GM12878 (cell line): ENCODE measurements at regions not wholly inside any gene's neighbourhood (a gene's known extent, or its start where the extent isn't known, plus 50 kb on each side); places are given as distances from the start of the nearest gene placed in this dataset.

Experiments
- ATAC-seq: fragments of 200-7000 bp; cut with Tn5 transposase; 3 replicates; pipeline ENCODE4 v1.9.1; 2020; ENCODE audit warnings: mild to moderate bottlenecking, moderate library complexity
- BruUV-seq: library from RNA; stranded (reverse); fragments of 400-500 nt; replicated peaks from 2 replicates; lab custom pipeline; 2021; lab: Mats Ljungman, UMichigan
- CTCF ChIA-PET: fragments of 300-600 bp; sonication (Branson Sonifier 250); formaldehyde crosslinking; extraction: SDS; loops from one replicate; lab custom pipeline; 2021; ENCODE audit warnings: inconsistent platforms; lab: Yijun Ruan, JAX
- POLR2A ChIA-PET: fragments of 350-600 bp; formaldehyde crosslinking; extraction: SDS; loops from one replicate; lab custom pipeline; 2021; ENCODE audit warnings: inconsistent platforms; lab: Charles Lee
- RAD21 ChIA-PET: fragments of 300-600 bp; sonication (Branson Sonifier 250); formaldehyde crosslinking; loops from one replicate; lab custom pipeline; 2023; ENCODE audit warnings: antibody characterized with exemption; ENCODE audit not compliant: unreplicated experiment; lab: Charles Lee
- SMC1A ChIA-PET: fragments of 300-600 bp; sonication (Branson Sonifier 250); formaldehyde crosslinking; loops from one replicate; lab custom pipeline; 2023; ENCODE audit not compliant: unreplicated experiment, uncharacterized antibody; lab: Charles Lee
- DNase-seq: peaks from one replicate; pipeline ENCODE4 v3.0.0-alpha.2; 2011; ENCODE audit warnings: low read depth, low spot score
- FAIRE-seq: peaks from 3 replicates; lab custom pipeline; 2011; peaks lifted over from hg19 to GRCh38; lab: Jason Lieb, UNC
- H2AFZ ChIP-seq: 2 replicates; pipeline ENCODE4 v1.6.0; 2011; ENCODE audit warnings: low read depth, low read length, control low read depth; ENCODE audit not compliant: control insufficient read depth
- H3K27ac ChIP-seq: 2 replicates; pipeline ENCODE4 v1.5.1; 2011; ENCODE audit warnings: control low read depth; ENCODE audit not compliant: control insufficient read depth, insufficient read depth
- H3K27me3 ChIP-seq, 2 experiments: replicated peaks in 1 of 2; 2 replicates each; pipeline versions ENCODE4 v1.6.0 to v1.6.1; 2011; ENCODE audit warnings: low read length in 1 of 2; ENCODE audit not compliant: control insufficient read depth in 2 of 2, insufficient read depth in 2 of 2
- H3K36me3 ChIP-seq, 2 experiments: 2 replicates each; pipeline ENCODE4 v1.5.1; 2011; ENCODE audit warnings: low read length in 1 of 2; ENCODE audit not compliant: control insufficient read depth in 2 of 2, insufficient read depth in 2 of 2
- H3K4me1 ChIP-seq: 2 replicates; pipeline ENCODE4 v1.6.1; 2011; ENCODE audit warnings: mild to moderate bottlenecking, low read length, moderate library complexity, mixed read lengths; ENCODE audit not compliant: control insufficient read depth, insufficient read depth
- H3K4me2 ChIP-seq: 2 replicates; pipeline ENCODE4 v1.6.0; 2011; ENCODE audit warnings: control low read depth; ENCODE audit not compliant: control insufficient read depth, insufficient read depth
- H3K4me3 ChIP-seq: fragments of 200-600 bp; sonication (generic); 2 replicates; pipeline ENCODE4 v1.5.1; 2016
- H3K79me2 ChIP-seq: 2 replicates; pipeline ENCODE4 v1.6.0; 2011; ENCODE audit warnings: low read length; ENCODE audit not compliant: control insufficient read depth, insufficient read depth
- H3K9ac ChIP-seq: 2 replicates; pipeline ENCODE4 v1.8.0; 2011; ENCODE audit warnings: low read length, control low read depth, mixed read lengths; ENCODE audit not compliant: control insufficient read depth, insufficient read depth
- H3K9me3 ChIP-seq: replicated peaks from 3 replicates; pipeline ENCODE4 v1.5.1; 2011; ENCODE audit warnings: mild to moderate bottlenecking, low read length; ENCODE audit not compliant: control insufficient read depth, insufficient read depth
- H4K20me1 ChIP-seq: 2 replicates; pipeline ENCODE4 v1.6.0; 2011; ENCODE audit not compliant: control insufficient read depth, insufficient read depth
- CEBPB ChIP-seq, 2 experiments: fragments of 150-350 bp in 1 of 2; IDR thresholded peaks; 2 replicates each; pipeline ENCODE4 v1.6.1; 2012 to 2014; ENCODE audit warnings: low read depth in 2 of 2, low read length in 2 of 2, borderline replicate concordance in 1 of 2, inconsistent platforms in 1 of 2
- EGR1 ChIP-seq, 2 experiments: IDR thresholded peaks; 1 replicate in 1 of 2; 2 replicates in 1 of 2; pipeline ENCODE4 v1.6.1; 2011 to 2012; ENCODE audit warnings: low read depth in 2 of 2, low read length in 2 of 2, borderline replicate concordance in 1 of 2, mild to moderate bottlenecking in 1 of 2, moderate library complexity in 1 of 2
- HDGF ChIP-seq: fragments of 450-650 bp; IDR thresholded peaks from 2 replicates; pipeline ENCODE4 v1.6.1; 2016; ENCODE audit warnings: antibody characterized with exemption
- MYC ChIP-seq: IDR thresholded peaks from 2 replicates; pipeline ENCODE4 v1.6.1; 2011; ENCODE audit warnings: mild to moderate bottlenecking, low read length, moderate library complexity, inconsistent platforms; ENCODE audit not compliant: insufficient read depth, insufficient replicate concordance, insufficient read length, severe bottlenecking
- NR2C2 ChIP-seq: IDR thresholded peaks from 2 replicates; pipeline ENCODE4 v1.6.1; 2011; ENCODE audit warnings: borderline replicate concordance, low read depth; ENCODE audit not compliant: control insufficient read depth, insufficient read length
- RAD51 ChIP-seq: fragments of 450-650 bp; IDR thresholded peaks from 2 replicates; pipeline ENCODE4 v1.6.1; 2016; ENCODE audit warnings: moderate library complexity, mild to moderate bottlenecking, inconsistent platforms
- RB1 ChIP-seq: fragments of 450-650 bp; formaldehyde crosslinking; IDR thresholded peaks from 2 replicates; pipeline ENCODE4 v1.6.1; 2017; ENCODE audit warnings: mild to moderate bottlenecking, borderline replicate concordance
- RFX5 ChIP-seq: IDR thresholded peaks from 2 replicates; pipeline ENCODE4 v1.6.1; 2011; ENCODE audit warnings: low read depth, low read length, improper control_type of control experiment
- SRF ChIP-seq, 2 experiments: IDR thresholded peaks; 2 replicates each; pipeline ENCODE4 v1.6.1; 2011; ENCODE audit warnings: low read depth in 2 of 2, low read length in 2 of 2, mild to moderate bottlenecking in 1 of 2, moderate library complexity in 1 of 2
- YBX1 ChIP-seq: fragments of 450-650 bp; IDR thresholded peaks from 2 replicates; pipeline ENCODE4 v1.6.1; 2016; ENCODE audit warnings: antibody characterized with exemption
- WGBS: methylation state at CpG from one replicate; pipeline ENCODE4 v1.1.6; 2016; ENCODE audit warnings: low lambda C conversion rate; ENCODE audit not compliant: insufficient replicate concordance, insufficient coverage; ENCODE audit errors: missing lambda C conversion rate; 5-methylcytosine and 5-hydroxymethylcytosine counted together
- in situ Hi-C: fragments of 300-500 bp; cut with MboI; formaldehyde crosslinking; loops from 9 replicates; pipeline ENCODE4 v1.14.3; 2018; ENCODE audit warnings: mixed read lengths
- intact Hi-C: fragments of 100-400 bp; cut with micrococcal nuclease; formaldehyde crosslinking; loops from one replicate; pipeline ENCODE4 v1.14.2; 2022; ENCODE audit not compliant: unreplicated experiment

GRCh38 chr1:65632235-65632634 is 160.5 kb upstream of the PDE4B start:
- SMC1A ChIA-PET: no interaction called here
- intact Hi-C loops: no loop called here
- H3K9ac ChIP-seq: no peak overlapping the region
- H4K20me1 ChIP-seq: no peaks in the 10 kb centered on the region
- no peaks in the 10 kb centered on the region for H3K27me3 ChIP-seq
- TF ChIP-seq YBX1: no peak
- TF ChIP-seq RB1: no peak
- no peak for TF ChIP-seq RFX5
- no peak for TF ChIP-seq SRF (IDR thresholded peaks at IDR 0.05; ENCODE audit: low read depth in 2 of 2, low read length in 2 of 2)
- no peak for TF ChIP-seq HDGF
- TF ChIP-seq CEBPB (IDR thresholded peaks at IDR 0.05; ENCODE audit: borderline replicate concordance in 1 of 2, low read depth in 2 of 2, low read length in 2 of 2): no peak
- no peak for TF ChIP-seq MYC
- no peak for TF ChIP-seq EGR1 (IDR thresholded peaks at IDR 0.05; ENCODE audit: borderline replicate concordance in 1 of 2, low read depth in 2 of 2, low read length in 2 of 2)
- no peak for TF ChIP-seq RAD51
- no peak for TF ChIP-seq NR2C2
- H2AFZ ChIP-seq: no peak overlapping the region
- no peaks in the 10 kb centered on the region for H3K9me3 ChIP-seq
- ATAC-seq (no peak), DNase-seq (no peak), FAIRE-seq (no peak)
- no peaks in the 10 kb centered on the region for H3K4me1 ChIP-seq
- H3K4me2 ChIP-seq: no peak overlapping the region
- in situ Hi-C loops: no loop called here
- BruUV-seq: no TSS peak
- H3K4me3 ChIP-seq: no peak overlapping the region
- POLR2A ChIA-PET: no interaction called here
- no peak overlapping the region for H3K27ac ChIP-seq
- H3K79me2 ChIP-seq: no peaks in the 10 kb centered on the region
- CTCF ChIA-PET: no interaction called here
- RAD21 ChIA-PET: no interaction called here
- 22% methylated on average over 2 of the region's 2 CpGs for WGBS
- no peaks in the 10 kb centered on the region for H3K36me3 ChIP-seq
